ENCODE measurements at regions not wholly inside any gene's neighbourhood (a gene's known extent, or its start where the extent isn't known, plus 50 kb on each side); places are given as distances from the start of the nearest gene placed in this dataset.

- H3K27ac Mint-ChIP-seq, result no peak overlapping the region
- CTCF ChIA-PET, result no interaction called here
These were observed 630.2 kb downstream of the GALR1 start for GRCh38 chr18:77879829-77880228.

GRCh38 chr18:77884454-77884853 is 634.8 kb downstream of the GALR1 start:
- no peaks in the 10 kb centered on the region for H3K27me3 ChIP-seq (ENCODE audit: control insufficient read depth in 2 of 2, insufficient read depth in 2 of 2, low read length in 2 of 2)
- Mint-ChIP-seq H3K27ac (no peak overlapping the region), H3K9me3 (peaks cover 0 to 3% (median 0%) of the 10 kb centered on the region in 11 donors), H3K27me3 (peaks cover 6 to 29% (median 24%) of the 10 kb centered on the region in 5 donors), H3K4me1 (no peaks in the 10 kb centered on the region), H3K36me3 (no peaks in the 10 kb centered on the region), H3K4me3 (no peak overlapping the region)
- ChIA-PET CTCF (interaction anchor here (0.6 kb wide), 1 partner anchor 207 kb away, joined by 3 read pairs; no protein-coding TSS in a partner anchor), POLR2A (no interaction called here)
- H3K36me3 ChIP-seq (ENCODE audit: control insufficient read depth in 2 of 3, insufficient read depth in 3 of 3, low read length in 3 of 3), result no peaks in the 10 kb centered on the region
- no peaks in the 10 kb centered on the region for H3K4me1 ChIP-seq (ENCODE audit: control insufficient read depth in 2 of 2, insufficient read depth in 2 of 2, low read length in 2 of 2)
- no peak for ATAC-seq
- intact Hi-C loops (cut with micrococcal nuclease), result no loop called here
- H3K9me3 ChIP-seq (ENCODE audit: control insufficient read depth in 2 of 3, low read length in 3 of 3), result no peaks in the 10 kb centered on the region
- H3K4me3 ChIP-seq (ENCODE audit: low read length), result no peak overlapping the region
- DNase-seq, result no peak
- no peak overlapping the region for H3K27ac ChIP-seq (ENCODE audit: low read depth, low read length)

More at GRCh38 chr18:77879829-77880228, 630.2 kb downstream of the GALR1 start:
- no peaks in the 10 kb centered on the region for H3K27me3 ChIP-seq (ENCODE audit: control insufficient read depth in 2 of 2, insufficient read depth in 2 of 2, low read length in 2 of 2)
- POLR2A ChIA-PET, result no interaction called here
- no peaks in the 10 kb centered on the region for H3K36me3 ChIP-seq (ENCODE audit: control insufficient read depth in 2 of 3, insufficient read depth in 3 of 3, low read length in 3 of 3)
- DNase-seq (no peak), ATAC-seq (no peak)
- peaks cover 0 to 35% (median 25%) of the 10 kb centered on the region in 5 donors for H3K27me3 Mint-ChIP-seq
- H3K4me1 Mint-ChIP-seq, result peaks cover 0 to 2% (median 0%) of the 10 kb centered on the region in 7 donors
- no peaks in the 10 kb centered on the region for H3K36me3 Mint-ChIP-seq
- intact Hi-C loops (cut with micrococcal nuclease), result no loop called here
- no peak overlapping the region for H3K4me3 Mint-ChIP-seq
- H3K4me1 ChIP-seq (ENCODE audit: control insufficient read depth in 2 of 2, insufficient read depth in 2 of 2, low read length in 2 of 2), result no peaks in the 10 kb centered on the region
- H3K9me3 ChIP-seq (ENCODE audit: control insufficient read depth in 2 of 3, low read length in 3 of 3), result no peaks in the 10 kb centered on the region
- H3K27ac ChIP-seq (ENCODE audit: low read depth, low read length), result no peak overlapping the region
- no peak overlapping the region for H3K4me3 ChIP-seq (ENCODE audit: low read length)
- H3K9me3 Mint-ChIP-seq, result peaks cover 0 to 3% (median 0%) of the 10 kb centered on the region in 11 donors

- CTCF ChIA-PET, result no interaction called here
- Mint-ChIP-seq H3K36me3 (no peaks in the 10 kb centered on the region), H3K9me3 (peaks cover 0 to 4% (median 0%) of the 10 kb centered on the region in 11 donors), H3K27ac (no peak overlapping the region), H3K4me3 (no peak overlapping the region), H3K27me3 (peaks cover 6 to 40% (median 34%) of the 10 kb centered on the region in 5 donors), H3K4me1 (peaks cover 0 to under 1% (median 0%) of the 10 kb centered on the region in 7 donors)
- no peak overlapping the region for H3K27ac ChIP-seq (ENCODE audit: low read depth, low read length)
- no peaks in the 10 kb centered on the region for H3K4me1 ChIP-seq (ENCODE audit: control insufficient read depth in 2 of 2, insufficient read depth in 2 of 2, low read length in 2 of 2)
- no peaks in the 10 kb centered on the region for H3K36me3 ChIP-seq (ENCODE audit: control insufficient read depth in 2 of 3, insufficient read depth in 3 of 3, low read length in 3 of 3)
- no peaks in the 10 kb centered on the region for H3K27me3 ChIP-seq (ENCODE audit: control insufficient read depth in 2 of 2, insufficient read depth in 2 of 2, low read length in 2 of 2)
- DNase-seq (no peak), ATAC-seq (no peak)
- POLR2A ChIA-PET, result no interaction called here
- no peaks in the 10 kb centered on the region for H3K9me3 ChIP-seq (ENCODE audit: control insufficient read depth in 2 of 3, low read length in 3 of 3)
- no peak overlapping the region for H3K4me3 ChIP-seq (ENCODE audit: low read length)
- intact Hi-C loops (cut with micrococcal nuclease), result no loop called here
These were observed 644.4 kb downstream of the GALR1 start for GRCh38 chr18:77894060-77894459.

- Mint-ChIP-seq H3K4me1 (peaks cover 0 to 11% (median 5%) of the 10 kb centered on the region in 7 donors), H3K9me3 (peaks cover 0 to 4% (median 0%) of the 10 kb centered on the region in 11 donors), H3K27me3 (peaks cover 12 to 49% (median 34%) of the 10 kb centered on the region in 5 donors), H3K36me3 (no peaks in the 10 kb centered on the region), H3K4me3 (no peak overlapping the region), H3K27ac (no peak overlapping the region)
- no peaks in the 10 kb centered on the region for H3K4me1 ChIP-seq (ENCODE audit: control insufficient read depth in 2 of 2, insufficient read depth in 2 of 2, low read length in 2 of 2)
- CTCF ChIA-PET, result no interaction called here
- DNase-seq (no peak), ATAC-seq (no peak)
- H3K27me3 ChIP-seq (ENCODE audit: control insufficient read depth in 2 of 2, insufficient read depth in 2 of 2, low read length in 2 of 2), result no peaks in the 10 kb centered on the region
- POLR2A ChIA-PET, result no interaction called here
- H3K27ac ChIP-seq (ENCODE audit: low read depth, low read length), result no peak overlapping the region
- H3K36me3 ChIP-seq (ENCODE audit: control insufficient read depth in 2 of 3, insufficient read depth in 3 of 3, low read length in 3 of 3), result no peaks in the 10 kb centered on the region
- intact Hi-C loops (cut with micrococcal nuclease), result no loop called here
- no peaks in the 10 kb centered on the region for H3K9me3 ChIP-seq (ENCODE audit: control insufficient read depth in 2 of 3, low read length in 3 of 3)
- H3K4me3 ChIP-seq (ENCODE audit: low read length), result no peak overlapping the region
These were observed 645.6 kb downstream of the GALR1 start for GRCh38 chr18:77895250-77895649.

GRCh38 chr18:77896586-77897252 is 647.1 kb downstream of the GALR1 start:
- Histone ChIP-seq H3K36me3 (ENCODE audit: control insufficient read depth in 2 of 3, insufficient read depth in 3 of 3, low read length in 3 of 3) (no peaks in the 10 kb centered on the region), H3K27ac (ENCODE audit: low read depth, low read length) (no peak overlapping the region), H3K4me1 (ENCODE audit: control insufficient read depth in 2 of 2, insufficient read depth in 2 of 2, low read length in 2 of 2) (no peaks in the 10 kb centered on the region), H3K27me3 (ENCODE audit: control insufficient read depth in 2 of 2, insufficient read depth in 2 of 2, low read length in 2 of 2) (no peaks in the 10 kb centered on the region), H3K9me3 (ENCODE audit: control insufficient read depth in 2 of 3, low read length in 3 of 3) (no peaks in the 10 kb centered on the region), H3K4me3 (ENCODE audit: low read length) (no peak overlapping the region)
- Mint-ChIP-seq H3K36me3 (no peaks in the 10 kb centered on the region), H3K4me3 (no peak overlapping the region), H3K27me3 (peaks cover 15 to 49% (median 34%) of the 10 kb centered on the region in 5 donors), H3K4me1 (peaks cover 0 to 11% (median 5%) of the 10 kb centered on the region in 7 donors), H3K27ac (no peak overlapping the region), H3K9me3 (no peaks in the 10 kb centered on the region)
- ChIA-PET POLR2A (no interaction called here), CTCF (no interaction called here)
- ATAC-seq (no peak), DNase-seq (no peak)
- intact Hi-C loops (cut with micrococcal nuclease), result no loop called here

- Mint-ChIP-seq H3K4me3 (no peak overlapping the region), H3K9me3 (no peaks in the 10 kb centered on the region), H3K4me1 (peaks cover 0 to 11% (median 5%) of the 10 kb centered on the region in 7 donors), H3K36me3 (no peaks in the 10 kb centered on the region), H3K27ac (no peak overlapping the region), H3K27me3 (peaks cover 15 to 47% (median 34%) of the 10 kb centered on the region in 5 donors)
- no peak overlapping the region for H3K4me3 ChIP-seq (ENCODE audit: low read length)
- POLR2A ChIA-PET, result no interaction called here
- no peaks in the 10 kb centered on the region for H3K27me3 ChIP-seq (ENCODE audit: control insufficient read depth in 2 of 2, insufficient read depth in 2 of 2, low read length in 2 of 2)
- H3K4me1 ChIP-seq (ENCODE audit: control insufficient read depth in 2 of 2, insufficient read depth in 2 of 2, low read length in 2 of 2), result no peaks in the 10 kb centered on the region
- ATAC-seq, result no peak
- no peak overlapping the region for H3K27ac ChIP-seq (ENCODE audit: low read depth, low read length)
- no peaks in the 10 kb centered on the region for H3K9me3 ChIP-seq (ENCODE audit: control insufficient read depth in 2 of 3, low read length in 3 of 3)
- no peaks in the 10 kb centered on the region for H3K36me3 ChIP-seq (ENCODE audit: control insufficient read depth in 2 of 3, insufficient read depth in 3 of 3, low read length in 3 of 3)
- CTCF ChIA-PET, result no interaction called here
- intact Hi-C loops (cut with micrococcal nuclease), result no loop called here
- no peak for DNase-seq
These were observed 648.0 kb downstream of the GALR1 start for GRCh38 chr18:77897606-77898005.
